Left kidney (tissue), 1 donor: ENCODE measurements at regions not wholly inside any gene's neighbourhood (a gene's known extent, or its start where the extent isn't known, plus 50 kb on each side); places are given as distances from the start of the nearest gene placed in this dataset.
"Not testable (repeated sequence)": the region's sequence is repeated elsewhere in the genome, so short reads cannot be mapped to it uniquely, and the experiment has no call there.

Source experiments
- DNase-seq: peaks from one replicate; pipeline ENCODE4 v3.0.0-alpha.2; 2013

DNA sequence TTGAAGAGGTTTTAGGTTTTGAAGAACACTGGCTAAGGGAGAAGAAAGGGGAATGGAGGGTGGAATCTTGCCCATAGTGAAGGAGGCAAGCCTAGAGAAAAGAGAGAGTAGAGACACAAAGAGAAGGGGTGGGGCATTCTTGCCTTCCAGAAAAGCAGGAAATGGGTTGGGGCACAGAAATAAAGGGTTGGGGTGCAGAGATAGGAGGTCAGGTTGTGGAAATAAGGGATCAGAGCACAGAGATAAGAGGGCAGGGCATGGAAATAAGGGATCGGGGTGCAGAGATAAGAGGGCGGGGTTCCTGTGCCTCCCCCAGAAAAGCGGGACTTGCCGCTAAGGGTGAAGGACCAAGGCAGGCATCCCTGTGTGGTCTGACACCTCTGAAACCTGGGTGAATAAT is 69.9 kb downstream of the ALG1L2 start:
- not testable (repeated sequence) for DNase-seq

GRCh38 chr3:130153247-130153646 is 71.6 kb downstream of the ALG1L2 start:
- DNase-seq: not testable (repeated sequence)

GRCh38 chr3:130155464-130155863 is 73.8 kb downstream of the ALG1L2 start:
- DNase-seq: not testable (repeated sequence)

DNA sequence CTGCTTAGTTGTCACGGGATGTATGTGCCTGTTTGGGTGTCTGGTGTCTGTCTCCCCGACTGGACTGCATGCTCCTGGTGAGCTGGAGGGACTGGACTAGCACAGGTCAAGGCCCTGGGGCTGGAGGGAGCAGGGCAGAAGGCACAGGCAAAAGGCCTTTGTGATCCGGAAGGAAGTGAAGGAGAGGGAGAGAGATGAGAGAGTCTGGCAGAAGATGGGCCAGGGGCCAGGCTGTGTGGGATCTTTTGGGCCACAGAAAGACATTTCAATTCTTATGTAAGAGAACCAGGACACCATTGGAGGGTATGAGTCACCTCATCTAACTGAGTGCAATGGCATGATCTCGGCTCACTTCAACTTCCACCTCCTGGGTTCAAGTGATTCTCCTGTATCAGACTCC is 85.2 kb downstream of the ALG1L2 start:
- DNase-seq: not testable (repeated sequence)

DNA sequence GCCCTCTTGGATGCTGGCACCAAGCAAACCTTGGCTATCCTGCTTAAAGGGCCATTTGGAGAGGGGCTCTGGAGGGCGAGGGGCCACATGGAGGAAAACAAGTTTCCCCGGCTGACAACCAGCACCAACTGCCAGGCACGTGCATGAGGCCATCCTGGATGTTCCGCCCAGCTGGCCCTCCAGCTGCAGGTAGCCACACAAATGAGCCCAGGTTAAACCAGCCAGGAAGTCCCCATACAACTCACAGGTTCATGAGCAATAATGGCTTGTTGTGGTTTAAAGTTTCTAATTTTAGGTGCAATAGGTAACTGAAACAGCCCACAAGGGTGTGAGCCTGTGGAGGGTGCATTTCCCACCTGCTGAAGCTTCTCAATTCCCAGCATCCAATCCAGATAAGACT is 93.6 kb downstream of the ALG1L2 start:
- not testable (repeated sequence) for DNase-seq

DNA sequence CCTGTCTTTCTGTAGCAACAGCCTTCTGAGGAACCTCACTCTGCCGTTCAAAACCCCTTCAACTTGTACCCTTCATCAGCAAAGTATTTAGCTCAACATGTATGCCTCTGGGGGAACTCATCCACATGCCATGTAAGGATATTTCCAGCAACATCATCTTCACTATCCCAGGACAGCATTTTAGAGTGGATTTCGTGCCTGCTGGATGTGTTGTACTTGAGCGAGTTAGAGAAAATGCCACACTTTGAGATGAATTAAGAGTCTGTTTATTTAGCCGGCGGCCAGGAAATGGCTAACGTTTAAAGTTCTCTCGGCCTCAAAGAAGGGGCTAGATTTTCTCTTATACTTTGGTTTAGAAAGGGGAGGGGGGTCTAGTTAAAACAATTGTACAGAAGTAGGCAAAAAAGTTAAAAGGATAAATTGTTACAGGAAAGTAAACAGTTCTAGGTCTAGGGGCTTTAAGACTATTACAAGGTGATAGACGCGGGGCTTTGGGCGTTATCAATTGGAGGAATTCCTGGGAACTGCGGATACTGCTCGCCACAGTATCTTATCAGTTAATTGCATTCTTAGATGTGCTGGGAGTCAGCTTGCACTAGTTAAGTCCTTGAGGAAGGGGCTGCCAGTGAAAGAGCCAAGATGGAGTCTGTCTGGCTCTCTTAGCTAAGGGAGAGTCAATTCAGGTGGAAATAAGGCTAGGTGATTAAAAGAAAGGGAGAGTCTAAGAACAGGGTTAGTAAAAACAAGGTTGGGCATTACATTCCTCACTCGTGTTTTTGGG is 95.0 kb downstream of the ALG1L2 start:
- not testable (repeated sequence) for DNase-seq

- DNase-seq: not testable (repeated sequence)
These were observed 97.2 kb downstream of the ALG1L2 start for GRCh38 chr3:130178835-130179234.

DNA sequence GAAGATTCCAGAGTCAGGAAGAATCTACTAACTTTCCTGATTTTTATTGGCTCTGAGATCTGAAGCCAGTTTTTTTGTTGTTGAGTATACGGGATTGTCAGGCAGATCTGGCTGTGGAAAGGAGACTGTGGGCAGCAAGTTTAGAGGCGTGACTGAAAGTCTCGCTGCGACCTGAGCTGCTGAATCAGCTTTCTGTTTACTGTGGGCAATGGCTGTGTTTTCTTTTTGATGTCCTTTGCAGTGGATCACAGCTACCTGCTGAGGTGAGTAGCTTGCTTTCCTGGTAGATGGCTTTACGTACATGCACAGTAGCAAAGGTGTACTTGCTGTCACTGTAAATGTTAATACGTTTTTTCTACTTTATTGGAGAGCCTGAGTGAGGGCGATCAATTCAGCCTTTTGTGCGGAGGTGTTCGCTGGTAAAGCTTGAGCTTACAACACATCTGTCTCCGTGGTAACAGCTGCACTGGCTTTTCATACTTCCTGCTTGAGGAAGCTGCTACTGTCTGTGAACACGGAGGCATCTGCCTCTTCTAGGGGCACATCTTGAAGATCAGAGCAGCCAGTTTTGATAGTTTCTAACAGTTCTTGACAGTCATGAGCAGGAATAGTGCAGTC is 97.8 kb downstream of the ALG1L2 start:
- DNase-seq: not testable (repeated sequence)

DNA sequence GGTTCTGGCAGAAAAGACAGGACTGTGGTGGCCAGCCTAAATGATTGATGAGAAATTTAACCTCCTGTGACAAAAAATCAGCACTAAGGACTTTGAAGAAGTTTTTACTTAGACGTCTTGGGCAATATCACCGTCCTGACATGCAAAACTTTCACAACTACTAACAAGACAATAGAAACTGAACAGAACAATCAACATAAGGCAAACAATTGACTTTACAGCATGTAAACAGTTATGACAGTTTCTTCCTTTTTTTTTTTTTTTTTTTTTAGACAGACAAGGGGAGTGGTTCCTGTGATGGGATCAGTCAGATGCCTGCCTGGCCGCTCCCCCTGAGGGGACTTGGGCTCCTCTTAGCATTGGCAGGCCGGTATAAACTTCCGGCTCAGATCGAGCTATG is 100.8 kb downstream of the ALG1L2 start:
- DNase-seq: not testable (repeated sequence)

GRCh38 chr3:130183689-130184088 is 102.1 kb downstream of the ALG1L2 start:
- DNase-seq: not testable (repeated sequence)

DNA sequence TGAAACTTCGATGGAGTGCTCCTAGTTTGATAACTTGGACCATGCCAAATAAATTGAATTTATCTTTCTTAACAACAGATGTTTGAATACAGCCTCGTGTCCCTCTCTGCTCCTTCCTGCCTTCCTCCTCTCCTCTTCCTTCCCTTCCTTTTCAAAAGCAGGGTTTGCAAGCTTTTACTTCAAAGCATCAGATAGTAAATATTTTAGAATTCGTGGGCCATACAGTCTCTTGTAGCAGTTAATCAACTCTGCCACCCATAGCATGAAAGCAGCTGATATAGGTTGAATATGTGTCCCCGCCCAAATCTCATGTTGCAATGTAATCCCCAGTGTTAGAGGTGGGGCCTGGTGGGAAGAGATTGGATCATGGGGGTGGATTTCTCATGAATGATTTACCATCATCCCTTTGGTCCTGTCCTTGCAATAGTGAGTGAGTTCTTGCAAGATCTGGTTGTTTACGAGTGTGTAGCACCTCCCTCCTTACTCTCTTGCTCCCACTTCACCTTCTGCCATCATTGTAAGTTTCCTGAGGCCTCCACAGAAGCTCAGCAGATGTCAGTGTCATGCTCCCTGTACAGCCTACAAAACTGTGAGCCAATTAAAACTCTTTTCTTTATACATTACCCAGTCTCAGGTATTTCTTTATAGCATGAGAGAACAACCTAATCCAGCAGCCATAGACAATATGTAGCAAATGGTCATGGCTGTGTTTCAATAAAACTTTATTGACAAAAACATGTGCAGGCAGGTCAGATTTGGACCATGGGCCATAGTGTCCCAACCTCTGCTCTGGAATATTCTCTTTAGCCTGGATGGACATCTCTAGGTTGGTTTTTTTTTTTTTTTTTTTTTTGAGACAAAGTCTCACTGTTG is 102.8 kb downstream of the ALG1L2 start:
- not testable (repeated sequence) for DNase-seq

DNA sequence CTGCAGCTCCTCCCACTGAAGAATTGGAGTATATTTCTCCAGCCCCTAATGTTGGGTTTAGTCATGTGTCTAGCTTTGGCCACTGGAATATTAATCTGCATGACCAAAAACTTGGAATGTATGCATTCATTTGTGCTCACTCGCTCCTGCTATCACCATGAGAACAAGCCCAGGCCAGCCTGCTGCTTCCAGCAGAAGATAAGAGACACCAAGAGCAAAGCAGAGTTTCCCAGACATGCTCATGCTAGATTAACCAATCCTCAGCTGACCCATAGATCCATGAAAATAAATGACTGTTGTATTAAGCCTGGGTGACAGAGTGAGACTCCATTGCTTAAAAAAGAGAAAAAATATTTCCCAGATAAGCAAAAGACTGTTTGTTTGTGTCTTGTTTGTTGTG is 119.6 kb downstream of the ALG1L2 start:
- not testable (repeated sequence) for DNase-seq

DNA sequence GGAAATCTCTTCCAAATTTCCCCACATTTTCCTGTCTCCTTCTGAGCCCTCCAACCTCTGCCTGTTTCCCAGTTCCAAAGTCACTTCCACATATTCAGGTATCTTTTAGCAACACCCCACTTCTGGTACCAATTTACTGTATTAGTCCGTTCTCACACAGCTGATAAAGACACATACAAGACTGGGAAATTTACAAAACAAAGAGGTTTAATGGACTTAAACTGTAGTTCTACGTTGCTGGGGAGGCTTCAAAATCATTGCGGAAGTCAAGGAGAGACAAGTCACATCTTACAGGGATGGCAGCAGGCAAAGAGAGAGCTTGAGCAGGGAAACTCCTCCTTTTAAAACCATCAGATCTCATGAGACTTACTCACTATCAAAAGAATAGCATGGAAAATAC is 122.0 kb downstream of the ALG1L2 start:
- DNase-seq: not testable (repeated sequence)

GRCh38 chr3:130227540-130227939 is 117.9 kb upstream of the COL6A5 start:
- no peak for DNase-seq

DNA sequence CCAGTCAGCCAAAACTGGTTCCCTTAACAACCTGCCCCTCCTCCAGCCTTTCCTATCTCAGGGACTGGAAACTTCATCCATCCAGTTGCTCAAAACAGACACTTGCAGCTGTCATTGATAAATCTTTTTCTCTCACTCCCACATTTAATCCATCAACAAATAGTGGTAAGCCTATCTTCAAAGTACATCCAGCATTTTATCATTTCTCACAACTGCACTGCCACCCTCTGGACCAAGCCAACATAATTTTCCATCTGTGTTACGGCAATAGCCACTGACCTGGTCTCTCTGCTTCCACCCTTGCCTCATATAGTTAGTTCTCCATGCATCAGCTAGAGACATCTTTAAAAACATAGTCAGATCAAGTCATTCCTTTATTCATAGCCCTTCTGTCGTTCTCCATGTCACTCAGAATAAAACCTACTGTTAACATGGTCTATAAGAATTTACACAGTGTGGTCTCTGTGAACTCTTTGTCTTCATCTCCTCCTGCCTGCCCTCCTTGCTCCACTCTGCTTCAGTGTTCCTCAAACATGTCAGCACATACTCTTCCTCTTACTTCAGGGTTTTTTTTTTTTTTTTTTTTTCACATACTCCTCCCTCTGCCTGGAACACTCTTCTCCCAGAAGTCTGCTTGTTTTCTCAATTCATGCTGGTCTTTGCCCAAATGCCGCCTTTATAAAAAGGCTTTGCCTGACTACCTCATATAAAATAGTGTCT is 102.5 kb upstream of the COL6A5 start:
- peak; percentile 55 for DNase-seq

- no peak for DNase-seq
These were observed 101.7 kb upstream of the COL6A5 start for GRCh38 chr3:130243808-130244207.

GRCh38 chr3:130250982-130251381 is 94.5 kb upstream of the COL6A5 start:
- DNase-seq: no peak

- no peak for DNase-seq
These were observed 90.0 kb upstream of the COL6A5 start for GRCh38 chr3:130255442-130255841.

GRCh38 chr3:130256821-130257340 is 88.6 kb upstream of the COL6A5 start:
- DNase-seq: no peak

DNA sequence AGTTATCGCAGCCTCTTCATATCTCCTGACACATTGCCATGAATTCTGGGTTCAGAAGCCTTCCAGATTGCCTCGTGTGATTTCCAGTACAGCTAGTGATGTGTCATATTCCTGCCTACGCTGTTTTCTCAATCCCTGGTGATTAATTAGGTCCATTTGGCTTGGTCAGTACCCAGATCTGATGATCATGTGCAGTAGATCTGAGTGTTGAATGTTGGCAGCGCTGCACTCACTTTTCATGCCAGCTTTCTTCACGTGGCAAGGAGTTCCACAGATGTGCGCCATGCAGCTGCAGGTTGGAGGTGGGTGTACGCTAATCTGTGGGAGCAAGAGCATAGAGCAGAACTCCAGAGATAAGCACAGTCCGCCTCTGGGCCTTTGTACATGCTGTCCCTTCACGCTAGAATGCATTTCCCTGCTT is 86.9 kb upstream of the COL6A5 start:
- no peak for DNase-seq

GRCh38 chr3:130259166-130259874 is 86.2 kb upstream of the COL6A5 start:
- DNase-seq: peak; percentile 27
